ENCODE measurements at regions not wholly inside any gene's neighbourhood (a gene's known extent, or its start where the extent isn't known, plus 50 kb on each side); places are given as distances from the start of the nearest gene placed in this dataset.

DNA sequence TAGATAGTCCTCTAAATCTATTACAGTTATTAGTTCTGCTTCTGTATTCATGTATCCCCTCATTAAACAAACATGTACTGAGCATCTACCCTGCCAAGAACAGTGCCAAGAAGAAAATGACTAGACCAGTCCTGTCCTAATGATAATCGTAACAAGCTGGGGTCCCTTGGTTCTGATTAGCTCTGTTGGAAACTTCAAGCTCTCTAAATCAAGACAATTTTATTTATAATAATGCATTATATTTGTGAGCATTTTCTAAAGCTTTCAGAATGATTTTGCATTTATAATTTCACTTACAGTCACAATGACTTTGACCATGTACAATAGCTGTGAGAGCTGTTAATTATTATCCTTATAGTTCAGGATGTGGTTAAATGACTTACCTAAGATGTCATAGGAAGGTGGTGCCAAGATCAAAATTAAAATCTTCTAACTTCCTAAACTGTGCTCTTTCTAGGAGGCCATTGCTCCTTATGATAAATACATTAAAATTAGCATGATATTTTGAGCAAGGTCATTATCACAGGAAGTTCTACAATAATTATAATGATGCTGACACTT is 336.5 kb upstream of the SLC39A10 start:
- H3K27ac ChIP-seq, result no peak overlapping the region
- TF ChIP-seq, protein P1, sequence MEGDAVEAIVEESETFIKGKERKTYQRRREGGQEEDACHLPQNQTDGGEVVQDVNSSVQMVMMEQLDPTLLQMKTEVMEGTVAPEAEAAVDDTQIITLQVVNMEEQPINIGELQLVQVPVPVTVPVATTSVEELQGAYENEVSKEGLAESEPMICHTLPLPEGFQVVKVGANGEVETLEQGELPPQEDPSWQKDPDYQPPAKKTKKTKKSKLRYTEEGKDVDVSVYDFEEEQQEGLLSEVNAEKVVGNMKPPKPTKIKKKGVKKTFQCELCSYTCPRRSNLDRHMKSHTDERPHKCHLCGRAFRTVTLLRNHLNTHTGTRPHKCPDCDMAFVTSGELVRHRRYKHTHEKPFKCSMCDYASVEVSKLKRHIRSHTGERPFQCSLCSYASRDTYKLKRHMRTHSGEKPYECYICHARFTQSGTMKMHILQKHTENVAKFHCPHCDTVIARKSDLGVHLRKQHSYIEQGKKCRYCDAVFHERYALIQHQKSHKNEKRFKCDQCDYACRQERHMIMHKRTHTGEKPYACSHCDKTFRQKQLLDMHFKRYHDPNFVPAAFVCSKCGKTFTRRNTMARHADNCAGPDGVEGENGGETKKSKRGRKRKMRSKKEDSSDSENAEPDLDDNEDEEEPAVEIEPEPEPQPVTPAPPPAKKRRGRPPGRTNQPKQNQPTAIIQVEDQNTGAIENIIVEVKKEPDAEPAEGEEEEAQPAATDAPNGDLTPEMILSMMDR (IDR thresholded peaks at IDR 0.05), result no peak
- no peak for TF ChIP-seq ZFX (IDR thresholded peaks at IDR 0.05; ENCODE audit: borderline replicate concordance)

DNA sequence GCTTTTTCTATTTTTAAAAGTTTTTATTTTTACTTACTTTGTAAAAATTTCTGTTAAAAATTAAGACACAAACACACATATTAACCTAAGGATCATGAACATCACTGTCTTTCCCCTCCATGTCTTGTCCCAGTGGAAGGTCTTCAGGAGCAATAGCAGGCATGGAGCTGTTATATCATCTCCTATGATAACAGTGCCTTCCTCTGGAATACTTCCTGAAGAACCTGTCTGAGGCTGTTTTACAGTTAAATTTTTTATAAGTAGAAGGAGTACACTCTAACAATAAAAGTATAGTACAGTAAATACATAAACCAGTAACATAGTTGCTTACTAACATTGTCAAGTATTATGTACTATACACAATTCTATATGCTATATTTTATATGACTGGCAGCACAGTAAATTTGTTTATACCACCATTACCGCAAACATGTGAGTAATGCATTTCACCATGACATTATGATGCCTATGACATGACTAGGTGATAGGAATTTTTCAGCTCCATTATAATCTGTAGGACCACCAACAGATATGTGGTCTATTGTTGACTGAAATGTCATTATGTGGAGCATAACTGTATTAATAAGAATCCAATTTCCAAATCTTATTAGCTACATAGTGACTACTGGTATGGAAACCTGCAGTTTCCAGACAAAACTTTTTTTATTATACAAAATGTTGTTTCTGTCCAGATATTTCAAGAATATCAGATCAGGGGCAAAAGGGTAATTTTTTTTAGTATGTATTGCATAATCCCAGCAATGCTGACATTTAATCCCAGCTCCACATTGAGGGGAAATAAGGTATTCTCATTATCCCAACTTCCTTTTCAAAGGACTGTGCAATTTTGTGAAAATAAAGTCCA is 337.2 kb upstream of the SLC39A10 start:
- peak overlapping the region; percentile 43 for H3K27ac ChIP-seq
- TF ChIP-seq, protein P1 (IDR thresholded peaks at IDR 0.05), result no peak
- no peak for TF ChIP-seq ZFX (IDR thresholded peaks at IDR 0.05; ENCODE audit: borderline replicate concordance)

DNA sequence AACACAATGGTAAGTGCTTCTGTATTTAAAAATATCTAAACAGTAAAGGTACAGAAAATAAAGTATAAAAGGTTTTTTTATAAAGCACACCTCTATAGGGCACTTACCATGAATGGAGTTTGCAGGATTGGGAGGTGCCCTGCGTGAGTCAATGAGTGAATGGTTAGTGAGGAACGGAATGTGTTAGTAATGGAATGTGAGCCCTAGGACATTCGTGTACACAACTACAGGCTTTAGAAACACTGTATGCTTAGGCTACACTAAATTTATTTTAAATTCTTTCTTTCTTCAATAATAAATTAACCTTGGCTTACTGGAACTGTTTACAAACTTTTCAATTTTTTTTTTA is 337.9 kb upstream of the SLC39A10 start:
- TF ChIP-seq, protein P1 (IDR thresholded peaks at IDR 0.05), result no peak
- peak overlapping the region; percentile 43 for H3K27ac ChIP-seq

DNA sequence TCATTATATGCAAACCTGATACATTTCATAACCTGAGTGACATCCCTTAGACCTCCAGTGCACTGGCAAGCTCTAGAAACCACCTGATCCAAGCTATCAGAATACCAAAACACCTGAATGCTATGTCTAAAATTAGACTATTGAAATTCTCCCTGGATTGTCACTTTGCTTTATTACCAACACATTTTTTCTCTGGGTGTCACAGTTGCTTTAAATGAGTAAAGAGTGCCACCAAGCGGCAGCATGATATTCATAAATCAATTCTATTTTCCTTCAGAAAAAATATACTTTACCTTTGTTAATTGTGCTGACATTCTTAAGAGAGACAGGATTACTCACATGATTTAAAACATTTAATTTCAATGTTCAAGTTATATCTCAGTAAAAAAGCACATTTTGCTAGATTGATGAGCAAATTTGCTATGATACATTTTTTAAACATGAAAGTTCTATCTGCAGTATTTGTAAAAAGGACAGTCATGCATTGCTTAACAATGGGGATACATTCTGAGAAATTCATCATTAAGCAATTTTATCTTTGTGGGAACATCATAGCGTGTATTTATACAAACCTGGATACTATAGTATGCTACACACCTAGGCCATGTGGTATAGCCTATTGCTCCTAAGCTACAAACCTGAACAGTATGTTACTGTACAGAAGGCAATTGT is 338.4 kb upstream of the SLC39A10 start:
- peak overlapping the region; percentile 43 for H3K27ac ChIP-seq
- TF ChIP-seq, protein P1 (IDR thresholded peaks at IDR 0.05), result peak; percentile 73
- no peak for TF ChIP-seq ZFX (IDR thresholded peaks at IDR 0.05; ENCODE audit: borderline replicate concordance)

DNA sequence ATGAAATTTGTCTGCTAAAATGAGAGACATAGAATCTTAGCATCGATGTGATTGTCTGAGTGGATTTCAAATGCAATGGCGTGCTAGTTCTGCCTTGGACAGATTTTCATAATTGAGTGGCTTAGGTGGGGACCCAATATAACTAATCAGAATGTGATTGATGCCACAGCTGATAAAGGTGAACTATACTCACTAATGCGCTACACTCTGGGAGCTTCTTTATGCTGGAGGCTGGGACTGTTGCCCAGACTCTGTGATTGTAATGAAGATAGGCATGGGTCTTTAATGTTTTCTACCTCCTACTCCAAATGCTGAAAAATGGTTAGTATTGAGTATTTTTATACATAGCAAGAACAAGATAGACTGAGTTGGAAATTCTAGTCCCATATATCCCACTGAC is 339.5 kb upstream of the SLC39A10 start:
- no peak for TF ChIP-seq ZFX (IDR thresholded peaks at IDR 0.05; ENCODE audit: borderline replicate concordance)
- TF ChIP-seq, protein P1 (IDR thresholded peaks at IDR 0.05), result no peak
- H3K27ac ChIP-seq, result peak overlapping the region; percentile 14; the same call in 1 of the 2 replicates

DNA sequence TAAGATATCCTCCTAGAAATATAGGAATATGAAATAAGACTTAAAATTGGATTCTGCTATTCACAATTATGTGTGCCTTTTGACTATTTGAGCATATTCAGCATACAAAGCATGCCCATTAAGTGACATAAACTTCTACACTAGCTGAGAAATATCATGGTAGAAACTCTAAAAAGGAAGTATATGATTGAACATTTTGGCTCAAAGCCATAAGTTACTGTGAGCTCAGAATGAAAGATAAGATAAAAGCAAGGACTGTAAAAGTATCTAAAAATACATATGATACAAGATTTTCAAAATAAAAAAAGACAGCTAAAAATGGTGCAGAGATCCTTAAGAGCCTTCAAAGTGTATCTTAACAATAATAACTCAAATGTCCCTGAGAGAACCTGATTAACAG is 340.5 kb upstream of the SLC39A10 start:
- no peak for TF ChIP-seq ZFX (IDR thresholded peaks at IDR 0.05; ENCODE audit: borderline replicate concordance)
- TF ChIP-seq, protein P1 (IDR thresholded peaks at IDR 0.05), result no peak
- no peak overlapping the region; the same call in 1 of the 2 replicates for H3K27ac ChIP-seq

DNA sequence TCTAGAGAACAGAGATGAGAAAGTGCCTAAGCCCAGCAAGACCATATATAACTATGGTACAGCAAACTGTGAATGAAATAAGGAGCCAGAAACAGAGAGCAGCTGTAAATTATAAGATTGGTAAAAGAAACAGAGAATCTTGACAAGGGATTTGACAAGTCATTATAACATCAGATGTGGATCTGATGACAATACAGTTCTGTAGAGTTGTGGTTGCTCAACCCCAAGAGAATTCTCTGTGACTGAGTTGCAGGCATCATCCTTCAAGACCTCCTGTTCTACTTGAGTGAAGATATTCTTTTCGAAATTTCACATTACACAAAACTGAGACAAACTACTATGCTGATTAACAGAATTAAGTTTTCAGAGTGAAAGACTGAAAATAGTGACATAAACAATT is 343.1 kb upstream of the SLC39A10 start:
- no peak overlapping the region for H3K27ac ChIP-seq
- TF ChIP-seq, protein P1 (IDR thresholded peaks at IDR 0.05), result no peak
- no peak for TF ChIP-seq ZFX (IDR thresholded peaks at IDR 0.05; ENCODE audit: borderline replicate concordance)

Measured in 22Rv1 (cell line).